AG08395 (cell line): ENCODE measurements at regions not wholly inside any gene's neighbourhood (a gene's known extent, or its start where the extent isn't known, plus 50 kb on each side); places are given as distances from the start of the nearest gene placed in this dataset.
"Not testable (repeated sequence)": the region's sequence is repeated elsewhere in the genome, so short reads cannot be mapped to it uniquely, and the experiment has no call there.

Experiments
- DNase-seq: peaks from one replicate; pipeline ENCODE4 v3.0.0; 2012; ENCODE audit warnings: mixed read lengths, low spot score

GRCh38 chr19:27884376-27884775 lies 1328.6 kb downstream of the UQCRFS1 start:
- DNase-seq = no peak

GRCh38 chr19:27881213-27881612 lies 1331.7 kb downstream of the UQCRFS1 start:
- no peak for DNase-seq

DNA sequence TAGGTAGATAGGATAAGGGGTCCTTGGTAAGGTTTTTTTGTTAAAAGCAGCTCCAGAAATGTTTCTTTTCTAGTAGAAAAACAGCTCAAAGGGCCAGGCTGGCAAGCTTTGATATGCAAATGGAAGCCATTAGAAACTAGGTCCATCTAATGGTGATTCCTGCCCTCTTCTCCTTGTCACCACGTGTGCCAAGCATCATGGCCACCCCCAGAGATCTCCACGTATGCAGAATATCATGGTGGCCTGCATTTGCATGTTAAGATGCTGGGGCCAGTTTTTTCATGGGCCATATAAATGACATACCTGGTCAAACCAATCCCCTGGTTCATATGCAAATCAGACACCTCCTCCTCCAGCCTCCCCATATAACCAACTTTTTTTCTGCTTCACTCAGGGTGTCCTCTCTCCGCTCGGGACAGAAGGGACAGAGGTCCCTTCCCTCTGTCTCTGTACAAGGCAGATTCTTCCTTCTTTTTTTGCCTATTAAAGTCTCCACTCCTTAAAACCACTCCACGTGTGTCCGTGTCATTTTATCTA lies 1335.9 kb downstream of the UQCRFS1 start:
- DNase-seq = no peak

GRCh38 chr19:27876489-27876888 lies 1336.5 kb downstream of the UQCRFS1 start:
- no peak for DNase-seq

DNA sequence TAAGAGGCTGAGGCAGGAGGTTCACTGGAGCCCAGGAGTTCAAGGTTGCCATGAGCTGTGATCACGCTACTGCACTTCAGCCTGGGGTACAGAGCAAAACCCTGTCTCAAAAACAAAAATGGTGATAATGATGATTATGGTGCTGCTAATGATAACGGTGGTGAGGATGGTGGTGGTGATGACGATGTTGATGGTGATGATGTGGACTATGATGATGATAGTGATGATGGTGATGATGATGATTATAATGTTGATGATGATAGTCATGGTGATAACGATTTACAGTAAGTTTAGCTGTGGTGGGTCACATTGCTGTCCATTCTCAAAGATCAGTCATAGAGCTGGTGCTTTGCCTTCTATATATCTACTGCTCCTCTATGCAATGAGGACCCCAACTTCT lies 1340.6 kb downstream of the UQCRFS1 start:
- no peak for DNase-seq

DNA sequence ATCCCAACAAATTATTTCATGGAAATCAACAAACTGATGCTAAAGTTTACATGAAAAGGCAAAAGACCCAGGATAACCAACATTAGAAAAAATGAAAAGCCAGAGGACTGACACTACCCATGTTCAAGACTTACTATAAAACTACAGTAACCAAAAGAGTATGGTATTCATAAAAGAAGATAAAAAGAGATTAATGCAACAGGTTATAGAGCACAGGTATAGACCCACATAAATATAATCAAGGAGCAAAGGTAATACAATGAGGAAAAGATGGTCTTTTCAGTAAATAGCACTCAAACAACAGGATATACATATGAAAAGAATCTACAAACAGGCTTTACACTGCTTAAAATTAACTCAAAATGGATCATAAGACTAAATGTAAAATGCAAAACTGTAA lies 1342.7 kb downstream of the UQCRFS1 start:
- no peak for DNase-seq

DNA sequence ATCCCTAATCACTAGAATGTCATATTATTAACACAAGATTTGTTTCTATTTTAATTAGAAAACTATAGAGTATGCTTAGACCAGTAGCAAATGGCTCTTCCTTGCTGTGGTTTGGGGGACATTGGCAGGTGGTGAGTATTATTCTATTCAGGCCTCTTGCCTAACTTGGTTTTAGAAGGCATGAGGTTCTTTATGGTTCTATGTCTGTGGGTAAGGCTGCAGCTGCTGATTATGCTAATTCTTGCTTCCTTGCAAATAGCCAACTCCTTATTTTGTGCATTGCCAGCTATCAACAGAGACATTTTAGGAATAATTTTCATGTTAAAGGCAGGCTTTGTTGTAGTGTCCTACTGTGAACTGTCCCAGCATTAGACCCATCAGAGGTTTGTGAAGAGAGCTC lies 1344.9 kb downstream of the UQCRFS1 start:
- DNase-seq = no peak

- no peak for DNase-seq
These were observed 1346.8 kb downstream of the UQCRFS1 start for GRCh38 chr19:27865927-27866777.

- DNase-seq = no peak
These were observed 1351.5 kb downstream of the UQCRFS1 start for GRCh38 chr19:27861411-27861975.

- no peak for DNase-seq
These were observed 1352.5 kb downstream of the UQCRFS1 start for GRCh38 chr19:27860309-27860934.

DNA sequence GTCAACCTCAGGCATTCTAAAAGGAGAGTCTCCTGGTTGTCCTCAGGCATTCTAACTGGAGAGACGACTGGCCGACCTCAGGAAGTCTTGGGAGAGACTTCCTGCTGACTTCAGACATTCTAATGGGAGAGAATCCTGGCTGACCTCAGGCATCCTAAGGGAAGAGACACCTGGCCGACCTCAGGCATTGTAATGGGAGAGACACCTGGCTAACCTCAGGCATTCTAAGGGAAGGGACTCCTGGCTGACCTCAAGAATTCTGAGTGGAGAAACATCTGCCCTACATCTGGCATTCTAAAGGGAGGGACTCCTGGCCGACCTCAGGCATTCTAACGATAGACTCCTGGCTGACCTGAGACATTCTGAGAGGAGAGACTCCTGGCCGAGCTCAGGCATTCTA lies 1353.3 kb downstream of the UQCRFS1 start:
- DNase-seq = no peak

- DNase-seq = no peak
These were observed 1353.9 kb downstream of the UQCRFS1 start for GRCh38 chr19:27858981-27859581.

DNA sequence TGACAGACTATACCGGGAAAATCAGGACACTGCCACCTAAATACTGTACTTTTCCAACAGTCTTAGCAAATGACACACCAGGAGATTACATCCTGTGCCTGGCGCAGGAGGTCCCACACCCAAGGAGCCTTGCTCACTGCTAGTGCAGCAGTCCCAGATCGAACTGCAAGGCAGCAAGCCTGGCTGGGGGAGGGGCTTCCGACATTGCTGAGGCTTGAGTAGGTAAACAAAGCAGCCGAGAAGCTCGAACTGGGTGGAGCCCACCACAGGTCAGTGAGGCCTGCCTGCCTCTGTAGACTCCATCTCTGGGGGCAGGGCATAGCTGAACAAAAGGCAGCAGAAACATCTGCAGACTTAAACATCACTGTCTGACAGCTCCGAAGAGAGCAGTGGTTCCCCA lies 1360.0 kb downstream of the UQCRFS1 start:
- not testable (repeated sequence) for DNase-seq

GRCh38 chr19:27851543-27852060 lies 1361.3 kb downstream of the UQCRFS1 start:
- no peak for DNase-seq

- DNase-seq = no peak
These were observed 1361.9 kb downstream of the UQCRFS1 start for GRCh38 chr19:27851002-27851481.

DNA sequence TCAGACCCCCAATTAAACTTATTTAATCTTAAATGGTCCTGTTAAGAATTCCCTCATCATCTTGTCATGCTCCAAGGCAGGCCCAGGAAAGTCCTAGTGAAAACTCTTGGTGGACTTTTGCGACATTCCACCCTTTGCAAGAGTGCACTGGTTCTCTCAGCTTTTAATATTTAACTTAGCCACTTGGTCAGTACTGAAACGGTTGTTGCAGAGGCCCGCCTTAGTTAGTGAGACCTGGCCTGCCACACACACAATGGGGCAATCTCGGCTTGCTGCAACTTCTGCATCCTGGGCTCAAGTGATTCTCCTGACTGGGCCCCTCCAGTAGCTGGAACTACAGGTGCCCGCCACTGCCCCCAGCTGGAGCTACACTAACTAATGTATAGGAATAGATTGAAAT lies 1366.0 kb downstream of the UQCRFS1 start:
- no peak for DNase-seq

- no peak for DNase-seq
These were observed 1368.7 kb downstream of the UQCRFS1 start for GRCh38 chr19:27844261-27844660.

- DNase-seq = no peak
These were observed 1369.1 kb downstream of the UQCRFS1 start for GRCh38 chr19:27843861-27844260.

DNA sequence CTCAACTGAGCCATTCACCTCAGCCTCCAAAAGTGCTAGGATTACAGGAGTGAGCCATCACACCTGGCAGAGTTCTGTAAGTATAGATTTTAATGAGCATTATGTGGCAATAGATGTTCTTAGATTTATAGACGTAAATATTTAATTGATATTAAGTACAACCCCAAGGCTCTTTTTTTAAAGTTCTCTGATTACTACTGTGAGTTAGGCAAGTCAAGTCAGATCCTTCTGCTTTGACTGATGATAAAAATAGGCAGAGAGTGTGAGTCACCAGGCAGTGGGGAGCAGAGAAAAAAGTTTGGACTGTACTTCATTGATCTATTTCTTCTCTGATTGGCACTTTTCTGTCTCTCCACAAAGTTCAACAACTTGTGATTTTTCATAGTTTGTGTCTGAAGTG lies 1379.9 kb downstream of the UQCRFS1 start:
- DNase-seq = no peak

- no peak for DNase-seq
These were observed 1384.1 kb downstream of the UQCRFS1 start for GRCh38 chr19:27828829-27829228.

- DNase-seq = no peak
These were observed 1388.8 kb downstream of the UQCRFS1 start for GRCh38 chr19:27824108-27824507.

DNA sequence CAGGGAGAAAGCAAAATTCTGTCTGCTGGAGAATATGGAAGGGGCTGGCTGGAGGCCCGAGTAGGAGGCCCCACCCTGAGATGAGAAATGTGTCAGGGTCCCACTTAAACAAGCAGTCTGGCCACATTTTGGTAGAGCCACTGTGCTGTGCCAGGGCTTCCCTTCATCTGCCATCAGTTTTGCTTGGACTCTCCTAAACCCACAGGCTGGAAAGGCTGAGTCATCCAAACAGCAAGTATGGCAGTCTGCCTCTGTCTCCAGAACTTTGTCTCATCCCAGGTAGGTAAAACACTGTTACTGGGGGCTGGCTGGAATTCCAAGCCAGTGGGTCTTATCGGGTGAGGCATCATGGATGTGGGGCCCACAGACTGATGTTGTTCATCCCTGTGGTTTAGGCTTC lies 1390.6 kb downstream of the UQCRFS1 start:
- peak; percentile 11 for DNase-seq
